ENCODE measurements at regions not wholly inside any gene's neighbourhood (a gene's known extent, or its start where the extent isn't known, plus 50 kb on each side); places are given as distances from the start of the nearest gene placed in this dataset.

GRCh38 chr6:148085631-148086331 lies 256.9 kb upstream of the SASH1 start:
- no CpG with 5 or more reads among the region's 3 CpGs for WGBS (ENCODE audit: insufficient coverage)
- DNase-seq = no peak
- peaks cover 0 to 10% (median 3%) of the 10 kb centered on the region in 5 experiments for H3K9me3 ChIP-seq (ENCODE audit: control extremely low read depth in 1 of 5, control insufficient read depth in 4 of 5, insufficient read depth in 2 of 5, low read depth in 1 of 5, low read length in 4 of 5)
- H3K4me1 ChIP-seq (ENCODE audit: control extremely low read depth in 1 of 4, control insufficient read depth in 4 of 4, insufficient read depth in 4 of 4, low read length in 3 of 4) = no peaks in the 10 kb centered on the region
- no peaks in the 10 kb centered on the region for H3K36me3 ChIP-seq (ENCODE audit: control insufficient read depth in 4 of 4, insufficient read depth in 4 of 4, low read length in 3 of 4)
- CTCF ChIA-PET = no interaction called here
- H3K27ac ChIP-seq (ENCODE audit: insufficient read depth in 1 of 2, low read depth in 1 of 2, low read length in 2 of 2, poor library complexity in 1 of 2, severe bottlenecking in 2 of 2) = no peak overlapping the region
- H3K27me3 ChIP-seq (replicated peaks in 2 of 5; ENCODE audit: control insufficient read depth in 4 of 5, insufficient read depth in 5 of 5, low read length in 4 of 5) = no peaks in the 10 kb centered on the region
- no peak overlapping the region for H3K4me3 ChIP-seq (ENCODE audit: control insufficient read depth in 1 of 7, extremely low read depth in 1 of 7, insufficient read depth in 4 of 7, low read depth in 2 of 7, low read length in 6 of 7)
- POLR2A ChIA-PET = no interaction called here

GRCh38 chr6:148086386-148086785 lies 256.3 kb upstream of the SASH1 start:
- H3K36me3 ChIP-seq (ENCODE audit: control insufficient read depth in 4 of 4, insufficient read depth in 4 of 4, low read length in 3 of 4) = no peaks in the 10 kb centered on the region
- CTCF ChIA-PET = no interaction called here
- H3K27ac ChIP-seq (ENCODE audit: insufficient read depth in 1 of 2, low read depth in 1 of 2, low read length in 2 of 2, poor library complexity in 1 of 2, severe bottlenecking in 2 of 2) = no peak overlapping the region
- DNase-seq = no peak
- WGBS (ENCODE audit: insufficient coverage) = no CpG with 5 or more reads among the region's 1 CpG
- no peaks in the 10 kb centered on the region for H3K27me3 ChIP-seq (replicated peaks in 2 of 5; ENCODE audit: control insufficient read depth in 4 of 5, insufficient read depth in 5 of 5, low read length in 4 of 5)
- H3K9me3 ChIP-seq (ENCODE audit: control extremely low read depth in 1 of 5, control insufficient read depth in 4 of 5, insufficient read depth in 2 of 5, low read depth in 1 of 5, low read length in 4 of 5) = peaks cover 0 to 13% (median 5%) of the 10 kb centered on the region in 5 experiments
- H3K4me3 ChIP-seq (ENCODE audit: control insufficient read depth in 1 of 7, extremely low read depth in 1 of 7, insufficient read depth in 4 of 7, low read depth in 2 of 7, low read length in 6 of 7) = no peak overlapping the region
- POLR2A ChIA-PET = no interaction called here
- no peaks in the 10 kb centered on the region for H3K4me1 ChIP-seq (ENCODE audit: control extremely low read depth in 1 of 4, control insufficient read depth in 4 of 4, insufficient read depth in 4 of 4, low read length in 3 of 4)

- H3K36me3 ChIP-seq (ENCODE audit: control insufficient read depth in 4 of 4, insufficient read depth in 4 of 4, low read length in 3 of 4) = no peaks in the 10 kb centered on the region
- no peaks in the 10 kb centered on the region for H3K27me3 ChIP-seq (replicated peaks in 2 of 5; ENCODE audit: control insufficient read depth in 4 of 5, insufficient read depth in 5 of 5, low read length in 4 of 5)
- no peak for DNase-seq
- ChIA-PET CTCF (interaction anchor here (1.2 kb wide), 1 partner anchor 10 kb away, joined by 3 read pairs; no protein-coding TSS in a partner anchor), POLR2A (no interaction called here)
- no peak overlapping the region for H3K27ac ChIP-seq (ENCODE audit: insufficient read depth in 1 of 2, low read depth in 1 of 2, low read length in 2 of 2, poor library complexity in 1 of 2, severe bottlenecking in 2 of 2)
- no peak overlapping the region for H3K4me3 ChIP-seq (ENCODE audit: control insufficient read depth in 1 of 7, extremely low read depth in 1 of 7, insufficient read depth in 4 of 7, low read depth in 2 of 7, low read length in 6 of 7)
- peaks cover 0 to 13% (median 7%) of the 10 kb centered on the region in 5 experiments for H3K9me3 ChIP-seq (ENCODE audit: control extremely low read depth in 1 of 5, control insufficient read depth in 4 of 5, insufficient read depth in 2 of 5, low read depth in 1 of 5, low read length in 4 of 5)
- no CpG with 5 or more reads among the region's 3 CpGs for WGBS (ENCODE audit: insufficient coverage)
- no peaks in the 10 kb centered on the region for H3K4me1 ChIP-seq (ENCODE audit: control extremely low read depth in 1 of 4, control insufficient read depth in 4 of 4, insufficient read depth in 4 of 4, low read length in 3 of 4)
These were observed 255.8 kb upstream of the SASH1 start for GRCh38 chr6:148086843-148087242.

- Histone ChIP-seq H3K9me3 (ENCODE audit: control extremely low read depth in 1 of 5, control insufficient read depth in 4 of 5, insufficient read depth in 2 of 5, low read depth in 1 of 5, low read length in 4 of 5) (peaks cover 0 to 13% (median 7%) of the 10 kb centered on the region in 5 experiments), H3K4me3 (ENCODE audit: control insufficient read depth in 1 of 7, extremely low read depth in 1 of 7, insufficient read depth in 4 of 7, low read depth in 2 of 7, low read length in 6 of 7) (no peak overlapping the region), H3K36me3 (ENCODE audit: control insufficient read depth in 4 of 4, insufficient read depth in 4 of 4, low read length in 3 of 4) (no peaks in the 10 kb centered on the region), H3K27me3 (replicated peaks in 2 of 5; ENCODE audit: control insufficient read depth in 4 of 5, insufficient read depth in 5 of 5, low read length in 4 of 5) (no peaks in the 10 kb centered on the region), H3K4me1 (ENCODE audit: control extremely low read depth in 1 of 4, control insufficient read depth in 4 of 4, insufficient read depth in 4 of 4, low read length in 3 of 4) (no peaks in the 10 kb centered on the region), H3K27ac (ENCODE audit: insufficient read depth in 1 of 2, low read depth in 1 of 2, low read length in 2 of 2, poor library complexity in 1 of 2, severe bottlenecking in 2 of 2) (no peak overlapping the region)
- DNase-seq = no peak
- POLR2A ChIA-PET = no interaction called here
- CTCF ChIA-PET = interaction anchor here (1.2 kb wide), 1 partner anchor 10 kb away, joined by 3 read pairs; no protein-coding TSS in a partner anchor
- WGBS (ENCODE audit: insufficient coverage) = 100% methylated on average over 2 of the region's 3 CpGs
These were observed 255.0 kb upstream of the SASH1 start for GRCh38 chr6:148087659-148088058.

- H3K36me3 ChIP-seq (ENCODE audit: control insufficient read depth in 4 of 4, insufficient read depth in 4 of 4, low read length in 3 of 4) = no peaks in the 10 kb centered on the region
- 100% methylated on average over 2 of the region's 2 CpGs for WGBS (ENCODE audit: insufficient coverage)
- H3K27ac ChIP-seq (ENCODE audit: insufficient read depth in 1 of 2, low read depth in 1 of 2, low read length in 2 of 2, poor library complexity in 1 of 2, severe bottlenecking in 2 of 2) = no peak overlapping the region
- H3K9me3 ChIP-seq (ENCODE audit: control extremely low read depth in 1 of 5, control insufficient read depth in 4 of 5, insufficient read depth in 2 of 5, low read depth in 1 of 5, low read length in 4 of 5) = peaks cover 0 to 16% (median 8%) of the 10 kb centered on the region in 5 experiments
- H3K4me1 ChIP-seq (ENCODE audit: control extremely low read depth in 1 of 4, control insufficient read depth in 4 of 4, insufficient read depth in 4 of 4, low read length in 3 of 4) = no peaks in the 10 kb centered on the region
- ChIA-PET CTCF (no interaction called here), POLR2A (no interaction called here)
- H3K27me3 ChIP-seq (replicated peaks in 2 of 5; ENCODE audit: control insufficient read depth in 4 of 5, insufficient read depth in 5 of 5, low read length in 4 of 5) = no peaks in the 10 kb centered on the region
- DNase-seq = no peak
- no peak overlapping the region for H3K4me3 ChIP-seq (ENCODE audit: control insufficient read depth in 1 of 7, extremely low read depth in 1 of 7, insufficient read depth in 4 of 7, low read depth in 2 of 7, low read length in 6 of 7)
These were observed 252.3 kb upstream of the SASH1 start for GRCh38 chr6:148090326-148090725.

- CTCF ChIA-PET = interaction anchor here (0.9 kb wide), 1 partner anchor 30 kb away, joined by 3 read pairs; no protein-coding TSS in a partner anchor
- peaks cover 0 to 16% (median 8%) of the 10 kb centered on the region in 5 experiments for H3K9me3 ChIP-seq (ENCODE audit: control extremely low read depth in 1 of 5, control insufficient read depth in 4 of 5, insufficient read depth in 2 of 5, low read depth in 1 of 5, low read length in 4 of 5)
- DNase-seq = no peak
These were observed 251.2 kb upstream of the SASH1 start for GRCh38 chr6:148091394-148091793.

GRCh38 chr6:148103436-148103835 lies 239.2 kb upstream of the SASH1 start:
- Histone ChIP-seq H3K36me3 (ENCODE audit: control insufficient read depth in 4 of 4, insufficient read depth in 4 of 4, low read length in 3 of 4) (no peaks in the 10 kb centered on the region), H3K4me3 (ENCODE audit: control insufficient read depth in 1 of 7, extremely low read depth in 1 of 7, insufficient read depth in 4 of 7, low read depth in 2 of 7, low read length in 6 of 7) (no peak overlapping the region)

More at GRCh38 chr6:148091394-148091793, 251.2 kb upstream of the SASH1 start:
- POLR2A ChIA-PET = no interaction called here
- Histone ChIP-seq H3K4me3 (ENCODE audit: control insufficient read depth in 1 of 7, extremely low read depth in 1 of 7, insufficient read depth in 4 of 7, low read depth in 2 of 7, low read length in 6 of 7) (no peak overlapping the region), H3K4me1 (ENCODE audit: control extremely low read depth in 1 of 4, control insufficient read depth in 4 of 4, insufficient read depth in 4 of 4, low read length in 3 of 4) (no peaks in the 10 kb centered on the region), H3K27ac (ENCODE audit: insufficient read depth in 1 of 2, low read depth in 1 of 2, low read length in 2 of 2, poor library complexity in 1 of 2, severe bottlenecking in 2 of 2) (no peak overlapping the region), H3K36me3 (ENCODE audit: control insufficient read depth in 4 of 4, insufficient read depth in 4 of 4, low read length in 3 of 4) (no peaks in the 10 kb centered on the region), H3K27me3 (replicated peaks in 2 of 5; ENCODE audit: control insufficient read depth in 4 of 5, insufficient read depth in 5 of 5, low read length in 4 of 5) (no peaks in the 10 kb centered on the region)

More at GRCh38 chr6:148103436-148103835, 239.2 kb upstream of the SASH1 start:
- H3K27me3 ChIP-seq (replicated peaks in 2 of 5; ENCODE audit: control insufficient read depth in 4 of 5, insufficient read depth in 5 of 5, low read length in 4 of 5) = no peaks in the 10 kb centered on the region
- no peaks in the 10 kb centered on the region for H3K4me1 ChIP-seq (ENCODE audit: control extremely low read depth in 1 of 4, control insufficient read depth in 4 of 4, insufficient read depth in 4 of 4, low read length in 3 of 4)
- CTCF ChIA-PET = no interaction called here
- WGBS (ENCODE audit: insufficient coverage) = 96% methylated on average over 5 of the region's 8 CpGs
- H3K9me3 ChIP-seq (ENCODE audit: control extremely low read depth in 1 of 5, control insufficient read depth in 4 of 5, insufficient read depth in 2 of 5, low read depth in 1 of 5, low read length in 4 of 5) = no peaks in the 10 kb centered on the region
- no peak overlapping the region for H3K27ac ChIP-seq (ENCODE audit: insufficient read depth in 1 of 2, low read depth in 1 of 2, low read length in 2 of 2, poor library complexity in 1 of 2, severe bottlenecking in 2 of 2)
- DNase-seq = no peak
- POLR2A ChIA-PET = no interaction called here

All from common myeloid progenitor, CD34-positive (primary cell).